ENCODE measurements at regions not wholly inside any gene's neighbourhood (a gene's known extent, or its start where the extent isn't known, plus 50 kb on each side); places are given as distances from the start of the nearest gene placed in this dataset.

DNA sequence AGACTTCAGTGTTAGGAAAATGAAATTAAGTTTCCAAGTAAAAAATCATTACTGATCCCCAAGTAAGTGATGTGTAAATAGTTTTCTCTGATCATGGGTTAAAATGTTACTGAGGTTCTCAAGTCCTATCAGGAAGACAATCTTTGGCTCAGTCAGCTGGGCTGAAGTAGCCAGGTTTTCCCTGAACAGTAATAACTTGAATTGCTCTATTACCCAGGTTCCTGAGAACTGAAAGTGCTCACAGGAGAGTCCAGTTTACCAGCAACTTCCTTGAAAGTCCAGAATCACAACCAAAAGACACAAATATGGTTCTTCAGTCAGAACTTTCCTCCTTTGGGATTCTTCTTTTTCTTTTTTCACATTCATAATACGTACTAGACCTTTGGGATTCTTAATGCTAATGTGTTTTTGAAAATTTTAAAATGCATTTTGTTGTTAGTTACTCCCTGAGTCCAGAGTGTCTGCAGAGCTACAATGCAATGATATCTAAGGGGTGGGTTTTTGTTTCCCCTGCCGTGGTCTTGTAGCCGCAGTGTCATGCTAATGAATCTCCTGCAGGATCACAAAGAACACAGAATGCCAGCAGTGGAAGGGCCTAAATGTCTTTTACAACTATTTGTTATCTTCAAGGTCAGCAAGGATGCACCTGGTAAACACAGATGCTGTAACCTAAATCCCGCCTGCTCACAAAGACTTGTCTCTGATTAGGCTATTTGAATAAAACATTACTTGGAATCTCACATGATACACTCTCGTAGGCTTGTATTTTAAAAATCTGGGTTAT, 439.8 kb upstream of the NR3C2 start:
- TF ChIP-seq, protein P1, sequence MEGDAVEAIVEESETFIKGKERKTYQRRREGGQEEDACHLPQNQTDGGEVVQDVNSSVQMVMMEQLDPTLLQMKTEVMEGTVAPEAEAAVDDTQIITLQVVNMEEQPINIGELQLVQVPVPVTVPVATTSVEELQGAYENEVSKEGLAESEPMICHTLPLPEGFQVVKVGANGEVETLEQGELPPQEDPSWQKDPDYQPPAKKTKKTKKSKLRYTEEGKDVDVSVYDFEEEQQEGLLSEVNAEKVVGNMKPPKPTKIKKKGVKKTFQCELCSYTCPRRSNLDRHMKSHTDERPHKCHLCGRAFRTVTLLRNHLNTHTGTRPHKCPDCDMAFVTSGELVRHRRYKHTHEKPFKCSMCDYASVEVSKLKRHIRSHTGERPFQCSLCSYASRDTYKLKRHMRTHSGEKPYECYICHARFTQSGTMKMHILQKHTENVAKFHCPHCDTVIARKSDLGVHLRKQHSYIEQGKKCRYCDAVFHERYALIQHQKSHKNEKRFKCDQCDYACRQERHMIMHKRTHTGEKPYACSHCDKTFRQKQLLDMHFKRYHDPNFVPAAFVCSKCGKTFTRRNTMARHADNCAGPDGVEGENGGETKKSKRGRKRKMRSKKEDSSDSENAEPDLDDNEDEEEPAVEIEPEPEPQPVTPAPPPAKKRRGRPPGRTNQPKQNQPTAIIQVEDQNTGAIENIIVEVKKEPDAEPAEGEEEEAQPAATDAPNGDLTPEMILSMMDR (IDR thresholded peaks at IDR 0.05; ENCODE audit: low read depth, low read length) = no peak
- H3K4me3 ChIP-seq (ENCODE audit: low read depth, low read length) = no peak overlapping the region

DNA sequence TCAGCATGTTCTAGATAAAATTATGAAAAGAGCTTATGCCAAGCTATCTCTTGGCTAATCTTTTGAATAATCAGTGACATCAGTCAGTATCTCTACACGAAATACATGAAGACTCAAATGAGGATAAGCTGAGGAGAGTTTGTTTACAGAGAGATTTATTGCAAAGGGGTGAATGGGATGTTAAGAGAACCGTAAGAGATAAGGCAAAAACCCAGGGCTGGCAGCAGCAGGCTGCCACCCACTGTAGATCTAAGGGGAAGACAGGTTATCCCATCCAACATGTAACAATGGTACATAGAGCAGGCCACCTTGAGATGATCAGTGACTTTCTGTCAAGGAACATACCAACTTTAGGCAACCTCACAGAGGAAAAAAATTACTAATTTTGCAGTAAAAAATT, 432.1 kb upstream of the NR3C2 start:
- Histone ChIP-seq H3K36me3 (no peaks in the 10 kb centered on the region), H3K9me3 (ENCODE audit: severe bottlenecking) (no peaks in the 10 kb centered on the region), H3K27me3 (ENCODE audit: insufficient read depth, low read depth, severe bottlenecking) (no peaks in the 10 kb centered on the region), H3K27ac (no peak overlapping the region), H3K4me3 (ENCODE audit: low read depth, low read length) (no peak overlapping the region)
- no peak for DNase-seq
- TF ChIP-seq, protein P1 (IDR thresholded peaks at IDR 0.05; ENCODE audit: low read depth, low read length) = peak; percentile 24; the same call in 1 of the 2 replicates

More for the DNA sequence above, 439.8 kb upstream of the NR3C2 start:
- no peak for DNase-seq
- Histone ChIP-seq H3K27me3 (ENCODE audit: insufficient read depth, low read depth, severe bottlenecking) (no peaks in the 10 kb centered on the region), H3K36me3 (no peaks in the 10 kb centered on the region), H3K9me3 (ENCODE audit: severe bottlenecking) (no peaks in the 10 kb centered on the region), H3K27ac (no peak overlapping the region)

DNA sequence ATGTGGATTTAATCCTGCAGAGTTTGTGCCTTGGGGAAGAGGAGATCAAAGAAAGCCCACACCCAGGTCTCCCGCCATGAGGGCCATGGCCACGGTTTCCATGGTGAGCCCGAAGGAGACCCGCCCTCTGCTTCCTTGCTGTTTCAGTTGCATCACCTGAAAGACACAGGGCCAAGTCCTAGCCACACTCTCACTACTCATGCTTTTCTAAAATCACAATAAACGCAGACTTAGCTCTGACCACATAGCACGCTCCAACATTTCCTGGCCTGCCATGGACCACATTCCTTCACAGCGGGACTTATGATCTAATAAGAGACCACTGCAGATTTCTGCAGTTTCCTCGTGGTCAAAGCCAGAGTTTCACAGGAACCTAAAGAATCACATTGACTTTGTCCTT, 426.0 kb upstream of the NR3C2 start:
- H3K27ac ChIP-seq = no peak overlapping the region
- H3K27me3 ChIP-seq (ENCODE audit: insufficient read depth, low read depth, severe bottlenecking) = no peaks in the 10 kb centered on the region
- no peak for DNase-seq
- H3K4me3 ChIP-seq (ENCODE audit: low read depth, low read length) = no peak overlapping the region
- H3K9me3 ChIP-seq (ENCODE audit: severe bottlenecking) = no peaks in the 10 kb centered on the region
- H3K36me3 ChIP-seq = no peaks in the 10 kb centered on the region
- TF ChIP-seq, protein P1 (IDR thresholded peaks at IDR 0.05; ENCODE audit: low read depth, low read length) = no peak

DNA sequence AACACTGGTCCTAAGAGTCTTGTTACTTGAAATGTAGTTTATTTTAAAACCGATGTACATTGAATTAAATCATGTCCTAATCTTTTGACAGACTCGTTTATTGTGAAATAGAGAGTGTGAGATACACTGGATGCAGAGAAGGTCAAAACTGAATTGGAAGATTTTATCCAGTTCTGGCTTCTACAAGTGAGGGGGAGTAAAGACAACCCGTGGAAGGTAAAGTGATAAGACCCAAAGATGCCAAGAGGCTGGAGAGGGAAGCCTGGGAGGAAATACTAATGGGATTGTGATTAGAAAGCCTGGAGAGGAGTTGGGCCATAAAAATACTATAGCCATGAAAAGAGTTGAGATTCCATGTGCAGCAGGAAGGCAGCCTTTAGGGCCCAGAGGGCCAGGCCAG, 424.5 kb upstream of the NR3C2 start:
- Histone ChIP-seq H3K4me3 (ENCODE audit: low read depth, low read length) (no peak overlapping the region), H3K27ac (no peak overlapping the region), H3K36me3 (no peaks in the 10 kb centered on the region), H3K27me3 (ENCODE audit: insufficient read depth, low read depth, severe bottlenecking) (no peaks in the 10 kb centered on the region), H3K9me3 (ENCODE audit: severe bottlenecking) (no peaks in the 10 kb centered on the region)
- no peak for DNase-seq
- TF ChIP-seq, protein P1 (IDR thresholded peaks at IDR 0.05; ENCODE audit: low read depth, low read length) = no peak

DNA sequence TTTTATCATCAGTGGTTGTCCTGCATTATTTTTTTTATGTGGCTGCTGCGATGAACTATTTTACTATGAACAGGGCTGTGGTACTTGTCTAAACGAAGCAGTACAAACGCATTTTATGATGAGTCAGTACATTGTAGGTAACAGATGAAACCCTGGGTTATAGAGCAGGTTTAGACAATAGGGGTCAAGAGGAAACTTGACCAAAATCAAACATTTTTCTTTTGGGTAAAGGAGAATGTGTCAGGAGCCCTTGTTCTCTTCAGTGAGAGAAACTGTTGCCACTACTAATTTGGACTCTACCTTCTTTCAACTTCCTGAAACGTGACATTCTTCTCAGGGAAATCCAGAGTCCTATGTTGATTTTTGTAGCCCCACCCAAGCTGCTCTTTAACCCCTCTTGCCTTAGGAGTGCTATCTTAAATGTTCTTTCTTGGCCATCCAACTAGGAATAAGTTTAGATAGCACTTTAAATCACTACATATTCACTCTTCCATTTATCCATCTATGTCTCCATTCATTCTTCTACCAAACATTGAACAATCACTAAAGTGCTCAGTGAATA, 415.8 kb upstream of the NR3C2 start:
- TF ChIP-seq, protein P1 (IDR thresholded peaks at IDR 0.05; ENCODE audit: low read depth, low read length) = no peak
- H3K27me3 ChIP-seq (ENCODE audit: insufficient read depth, low read depth, severe bottlenecking) = no peaks in the 10 kb centered on the region
- no peak for DNase-seq
- H3K27ac ChIP-seq = no peak overlapping the region
- no peaks in the 10 kb centered on the region for H3K36me3 ChIP-seq
- H3K4me3 ChIP-seq (ENCODE audit: low read depth, low read length) = no peak overlapping the region
- H3K9me3 ChIP-seq (ENCODE audit: severe bottlenecking) = no peaks in the 10 kb centered on the region

Measured in WERI-Rb-1 (cell line).